ENCODE measurements at regions not wholly inside any gene's neighbourhood (a gene's known extent, or its start where the extent isn't known, plus 50 kb on each side); places are given as distances from the start of the nearest gene placed in this dataset.

- no peak for DNase-seq (ENCODE audit: low spot score)
These were observed 214.5 kb downstream of the SEC61B start for GRCh38 chr9:99436616-99437015.

- DNase-seq (ENCODE audit: low spot score), result no peak
These were observed 215.1 kb downstream of the SEC61B start for GRCh38 chr9:99437145-99437544.

DNA sequence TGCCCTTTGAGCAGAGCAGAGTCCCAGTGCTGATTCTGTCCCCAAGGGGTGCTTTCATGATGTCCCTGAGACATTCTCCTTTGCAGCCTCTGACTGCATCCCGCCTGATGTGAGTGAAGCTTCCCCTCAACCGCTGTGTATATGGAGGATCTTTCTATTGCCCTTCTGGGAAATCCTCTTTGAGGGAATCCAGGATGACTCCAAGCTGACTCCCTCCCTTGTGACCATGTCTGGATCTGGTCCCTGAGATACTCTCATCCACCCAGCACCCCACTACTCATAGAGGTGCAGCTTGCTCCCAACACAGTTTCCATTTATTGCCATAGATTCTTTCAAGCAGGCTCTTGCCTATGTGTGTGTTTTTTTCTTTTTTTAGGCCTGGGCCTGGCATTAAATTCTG, 216.5 kb downstream of the SEC61B start:
- DNase-seq (ENCODE audit: low spot score), result no peak

- no peak for DNase-seq (ENCODE audit: low spot score)
These were observed 219.7 kb downstream of the SEC61B start for GRCh38 chr9:99441829-99442228.

DNA sequence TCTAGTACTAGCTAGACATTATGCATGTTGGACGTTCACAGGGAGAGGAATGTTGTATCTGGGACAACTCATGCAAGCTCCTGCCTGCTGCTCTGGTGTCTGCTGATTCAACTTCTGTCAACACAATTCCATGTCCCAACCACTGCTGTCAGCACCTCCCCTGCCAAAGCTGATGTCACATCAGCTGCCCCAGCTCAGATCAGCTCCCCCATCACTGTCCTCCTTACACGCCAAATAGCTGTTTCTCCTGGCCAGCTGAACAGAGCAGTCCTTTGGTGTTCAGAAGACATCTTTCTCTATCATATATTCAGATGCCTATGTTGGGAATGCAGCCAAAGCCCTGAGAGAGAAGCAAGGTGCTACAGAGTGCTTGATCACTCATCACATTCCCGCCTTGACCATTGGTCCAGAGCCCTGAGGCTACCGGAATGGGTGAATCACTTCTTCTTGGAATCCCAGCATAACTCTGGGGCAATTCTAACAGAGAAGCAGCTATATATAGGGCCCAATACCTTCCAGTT, 223.3 kb downstream of the SEC61B start:
- no peak for DNase-seq (ENCODE audit: low spot score)

- DNase-seq (ENCODE audit: low spot score), result no peak
These were observed 223.8 kb downstream of the SEC61B start for GRCh38 chr9:99445920-99446319.

DNA sequence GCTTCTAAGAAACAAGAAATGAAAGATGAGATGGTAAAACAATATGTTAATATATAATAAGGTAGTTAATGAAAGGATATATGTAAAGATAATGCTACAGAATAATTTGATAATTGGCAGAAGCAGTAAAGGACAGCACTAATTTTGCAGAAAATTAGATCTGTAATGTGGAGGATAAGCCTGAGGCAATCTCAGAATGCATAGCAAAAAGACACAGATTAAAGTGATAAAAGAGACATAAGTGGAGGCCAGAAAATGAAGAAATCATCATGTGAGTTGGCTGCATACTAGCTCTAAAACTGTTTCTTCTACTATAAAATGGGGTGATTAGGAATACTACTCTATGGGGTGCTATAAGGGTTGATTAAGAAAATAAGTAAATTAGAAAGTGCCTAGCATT, 225.9 kb downstream of the SEC61B start:
- no peak for DNase-seq (ENCODE audit: low spot score)

DNA sequence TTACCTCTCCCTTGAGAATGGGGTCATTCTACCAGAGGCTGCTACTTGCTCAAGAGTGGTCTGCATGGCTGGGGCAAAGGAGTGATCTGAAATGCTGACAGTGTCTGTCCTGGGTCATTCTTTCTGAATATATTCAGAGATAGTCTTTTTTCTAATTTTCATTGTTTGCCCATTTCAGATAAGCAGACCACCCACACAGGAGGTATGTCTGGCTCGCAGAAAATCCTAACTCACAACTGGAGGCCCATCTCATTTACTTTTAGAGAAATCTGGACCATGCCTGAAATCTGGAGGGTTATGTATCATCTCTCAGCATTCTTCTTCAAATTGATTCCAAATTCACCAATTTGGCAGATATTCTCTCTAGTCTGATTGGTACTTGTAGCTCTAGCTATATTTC, 227.6 kb downstream of the SEC61B start:
- DNase-seq (ENCODE audit: low spot score), result no peak

GRCh38 chr9:99451112-99451606, 229.1 kb downstream of the SEC61B start:
- DNase-seq (ENCODE audit: low spot score), result no peak

DNA sequence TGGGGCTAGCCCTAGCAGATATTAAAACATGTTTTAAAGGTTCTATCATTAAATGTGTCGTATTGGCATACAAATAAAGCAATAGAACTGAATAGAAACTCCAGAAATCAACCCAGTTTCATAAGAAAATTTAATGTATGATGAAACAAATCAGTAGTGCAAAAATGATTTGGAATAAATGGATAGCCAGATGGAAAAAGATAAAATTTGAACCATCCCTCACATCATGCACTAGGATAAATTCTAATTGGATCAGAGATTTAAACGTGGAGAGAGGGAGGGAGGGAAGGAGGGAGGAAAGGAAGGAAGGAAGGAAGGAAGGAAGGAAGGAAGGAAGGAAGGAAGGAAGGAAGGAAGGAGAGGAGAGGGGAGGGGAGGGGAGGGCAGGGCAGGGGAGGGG, 235.3 kb downstream of the SEC61B start:
- DNase-seq (ENCODE audit: low spot score), result no peak

DNA sequence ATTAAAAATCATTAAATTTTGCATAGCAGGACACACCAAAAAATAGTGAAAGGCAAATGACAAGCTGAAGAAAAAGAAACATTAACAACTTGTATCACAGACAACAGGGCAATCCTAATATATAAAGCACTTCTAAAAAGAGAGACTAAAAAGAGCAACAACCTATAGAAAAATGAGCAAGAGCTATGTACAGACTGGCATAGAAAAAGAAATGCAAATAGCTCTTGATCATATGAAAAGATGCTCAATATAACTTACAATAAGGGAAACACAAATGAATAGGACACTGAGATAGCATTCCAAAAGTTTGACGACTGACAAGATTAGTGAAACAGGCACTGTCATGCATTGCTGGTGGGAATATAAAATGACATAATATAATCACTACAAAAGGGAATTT, 235.9 kb downstream of the SEC61B start:
- DNase-seq (ENCODE audit: low spot score), result no peak

GRCh38 chr9:99459919-99460318, 237.8 kb downstream of the SEC61B start:
- DNase-seq (ENCODE audit: low spot score), result no peak

- DNase-seq (ENCODE audit: low spot score), result no peak
These were observed 241.0 kb downstream of the SEC61B start for GRCh38 chr9:99463131-99463530.

DNA sequence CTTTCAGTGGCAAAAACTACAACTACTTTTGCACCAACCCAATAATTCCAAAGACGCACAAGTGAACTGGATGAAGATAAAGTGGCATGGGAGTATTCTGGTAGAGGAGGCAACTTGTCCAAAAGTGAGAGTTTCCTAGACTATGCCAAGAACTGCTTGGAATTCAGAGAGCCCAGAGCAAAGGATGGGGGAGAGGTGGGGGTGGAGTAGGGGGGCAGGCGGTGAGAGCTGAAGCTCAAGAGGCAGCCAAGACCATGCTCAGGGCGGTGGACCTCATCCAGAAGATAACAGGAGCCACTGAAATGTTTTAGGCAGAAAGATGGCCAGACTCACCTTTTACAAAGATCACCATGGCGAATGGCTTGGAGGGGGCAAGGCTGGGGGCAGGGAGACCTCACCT, 242.5 kb downstream of the SEC61B start:
- DNase-seq (ENCODE audit: low spot score), result no peak

GRCh38 chr9:99465231-99465907, 243.3 kb downstream of the SEC61B start:
- DNase-seq (ENCODE audit: low spot score), result no peak

GRCh38 chr9:99466104-99466503, 244.0 kb downstream of the SEC61B start:
- DNase-seq (ENCODE audit: low spot score), result no peak

DNA sequence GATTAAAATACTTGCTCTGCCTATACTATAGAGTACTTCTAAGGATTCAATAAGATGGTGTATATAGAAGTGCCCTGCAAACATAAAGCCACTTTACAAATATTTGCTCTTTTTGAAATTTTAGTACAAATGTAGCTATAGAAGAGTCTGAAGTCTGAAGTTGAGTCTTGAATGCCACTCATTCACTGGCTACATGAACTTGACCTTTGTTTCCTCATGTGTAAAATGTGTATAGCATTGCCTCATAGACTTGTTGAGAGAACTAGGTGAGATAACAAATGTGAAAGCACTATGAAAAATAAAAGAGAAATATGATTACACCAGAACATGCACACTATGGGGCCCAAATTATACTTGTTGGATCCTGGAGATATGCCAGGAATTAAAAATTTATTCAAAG, 244.7 kb downstream of the SEC61B start:
- no peak for DNase-seq (ENCODE audit: low spot score)

- no peak for DNase-seq (ENCODE audit: low spot score)
These were observed 249.0 kb downstream of the SEC61B start for GRCh38 chr9:99471033-99471432.

- no peak for DNase-seq (ENCODE audit: low spot score)
These were observed 250.3 kb downstream of the SEC61B start for GRCh38 chr9:99472240-99472915.

DNA sequence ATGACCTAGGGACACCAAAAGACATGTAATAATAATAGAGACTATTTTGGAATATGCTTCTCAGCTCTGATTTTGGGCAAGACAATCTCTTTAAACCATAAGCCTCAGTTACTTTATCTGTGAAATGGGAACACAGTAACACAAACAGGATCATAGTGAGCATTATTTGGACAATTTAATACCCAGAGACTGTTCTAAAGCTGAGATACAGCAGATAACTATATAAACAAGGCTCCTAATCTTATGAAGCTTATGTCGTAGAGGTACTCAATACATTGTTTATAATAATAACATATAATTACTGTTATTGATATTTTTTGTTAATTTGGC, 250.8 kb downstream of the SEC61B start:
- no peak for DNase-seq (ENCODE audit: low spot score)

GRCh38 chr9:99474186-99474585, 252.1 kb downstream of the SEC61B start:
- DNase-seq (ENCODE audit: low spot score), result no peak

DNA sequence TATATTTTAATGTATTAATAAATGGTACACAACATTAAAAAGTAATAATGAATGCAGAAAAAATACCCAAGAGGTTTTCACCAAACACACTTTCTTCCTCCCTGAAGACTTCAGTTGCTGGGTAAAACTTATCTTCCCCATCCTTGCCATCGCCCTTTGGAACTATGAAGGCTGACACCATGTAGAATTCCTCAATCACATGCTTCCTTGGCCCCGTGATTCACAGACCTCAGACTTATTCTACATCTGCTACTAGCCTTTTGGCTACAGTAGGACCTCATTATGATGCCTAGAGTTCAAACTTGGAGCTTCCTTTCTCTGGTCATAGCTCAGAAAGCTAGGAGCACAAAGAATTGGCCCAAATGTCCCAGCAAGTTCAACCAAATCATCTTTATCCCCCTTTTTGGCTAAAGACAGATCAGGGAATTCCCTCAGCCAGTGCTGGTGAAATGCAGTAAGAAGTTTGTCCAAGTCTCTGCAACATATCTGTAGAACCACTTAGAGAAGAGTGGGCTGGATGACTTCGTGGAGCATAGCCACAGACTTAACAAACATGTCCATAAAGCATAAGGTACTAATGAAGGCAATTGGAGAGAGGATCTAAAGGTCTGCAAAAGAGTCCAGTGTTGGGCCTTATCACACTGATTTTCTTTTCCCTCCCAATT, 253.5 kb downstream of the SEC61B start:
- no peak for DNase-seq (ENCODE audit: low spot score)

- no peak for DNase-seq (ENCODE audit: low spot score)
These were observed 256.5 kb downstream of the SEC61B start for GRCh38 chr9:99478469-99479027.

Measured in left forelimb (tissue), 1 donor.